ENCODE measurements at regions not wholly inside any gene's neighbourhood (a gene's known extent, or its start where the extent isn't known, plus 50 kb on each side); places are given as distances from the start of the nearest gene placed in this dataset.

DNA sequence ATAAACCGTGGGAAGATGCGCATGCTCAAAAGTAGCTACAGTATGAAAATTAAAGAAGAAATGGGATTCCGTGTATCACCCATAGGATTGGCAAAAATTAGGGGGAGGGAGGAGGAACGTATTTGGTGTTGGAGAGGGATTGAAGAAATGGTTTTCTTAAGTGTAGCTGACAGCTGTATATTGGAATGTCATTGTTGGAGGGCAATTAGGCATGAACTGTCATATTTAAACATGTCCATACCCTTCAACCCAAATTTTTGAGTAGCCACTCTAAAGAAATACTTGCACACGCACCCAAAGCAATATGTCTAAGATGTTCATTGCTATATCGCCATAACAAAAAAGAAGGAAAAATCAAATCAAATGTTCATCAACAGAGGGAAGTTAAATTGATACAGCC is 144.7 kb downstream of the TLE3 start:
- TF ChIP-seq POLR2A (IDR thresholded peaks at IDR 0.05), result no peak
- TF ChIP-seq CTCF (IDR thresholded peaks at IDR 0.05), result no peak
- TF ChIP-seq POLR2AphosphoS5 (IDR thresholded peaks at IDR 0.05), result no peak
